ENCODE measurements at regions not wholly inside any gene's neighbourhood (a gene's known extent, or its start where the extent isn't known, plus 50 kb on each side); places are given as distances from the start of the nearest gene placed in this dataset.

- Histone ChIP-seq H3K36me3 (ENCODE audit: control insufficient read depth in 4 of 4, insufficient read depth in 4 of 4, low read length in 4 of 4) (no peaks in the 10 kb centered on the region), H3K4me3 (no peak overlapping the region), H3K4me1 (ENCODE audit: control insufficient read depth in 5 of 5, insufficient read depth in 5 of 5, low read length in 5 of 5) (no peaks in the 10 kb centered on the region), H3K9me3 (ENCODE audit: control insufficient read depth in 4 of 4, insufficient read depth in 3 of 4, low read length in 3 of 4) (no peaks in the 10 kb centered on the region), H3K27me3 (ENCODE audit: control insufficient read depth in 3 of 3, insufficient read depth in 3 of 3, low read length in 2 of 3) (peaks cover 0 to 3% (median 0%) of the 10 kb centered on the region in 3 donors), H3K27ac (ENCODE audit: low read depth in 1 of 2, low read length in 1 of 2) (no peak overlapping the region), H3K9ac (ENCODE audit: insufficient read depth in 1 of 2, low read length in 2 of 2) (no peak overlapping the region)
- DNase-seq: no peak
- no peak for TF ChIP-seq CTCF (IDR thresholded peaks at IDR 0.05; ENCODE audit: control extremely low read depth, extremely low read depth)
- no peak for ATAC-seq (ENCODE audit: insufficient read depth, low FRiP score)
- 37 to 66% methylated on average over 2 of the region's 2 CpGs for WGBS, 2 donors
Observed at GRCh38 chrX:26952213-26952612, 510.9 kb downstream of the PPP4R3C start.

- H3K27me3 ChIP-seq (ENCODE audit: control insufficient read depth in 3 of 3, insufficient read depth in 3 of 3, low read length in 2 of 3): peaks cover 0 to 2% (median 0%) of the 10 kb centered on the region in 3 donors
- no peak for DNase-seq
- no peak for TF ChIP-seq CTCF (IDR thresholded peaks at IDR 0.05; ENCODE audit: control extremely low read depth, extremely low read depth)
- no peaks in the 10 kb centered on the region for H3K36me3 ChIP-seq (ENCODE audit: control insufficient read depth in 4 of 4, insufficient read depth in 4 of 4, low read length in 4 of 4)
- no peak overlapping the region for H3K4me3 ChIP-seq
- ATAC-seq (ENCODE audit: insufficient read depth, low FRiP score): no peak
- H3K4me1 ChIP-seq (ENCODE audit: control insufficient read depth in 5 of 5, insufficient read depth in 5 of 5, low read length in 5 of 5): peaks cover 0 to 2% (median 0%) of the 10 kb centered on the region in 5 donors
- no peak overlapping the region for H3K9ac ChIP-seq (ENCODE audit: insufficient read depth in 1 of 2, low read length in 2 of 2)
- WGBS, 2 donors: 52 to 81% methylated on average over 2 of the region's 2 CpGs
- H3K9me3 ChIP-seq (ENCODE audit: control insufficient read depth in 4 of 4, insufficient read depth in 3 of 4, low read length in 3 of 4): no peaks in the 10 kb centered on the region
- no peak overlapping the region for H3K27ac ChIP-seq (ENCODE audit: low read depth in 1 of 2, low read length in 1 of 2)
Observed at GRCh38 chrX:26927419-26927818, 535.7 kb downstream of the PPP4R3C start.

GRCh38 chrX:26925088-26925487 lies 538.1 kb downstream of the PPP4R3C start:
- H3K4me1 ChIP-seq (ENCODE audit: control insufficient read depth in 5 of 5, insufficient read depth in 5 of 5, low read length in 5 of 5): peaks cover 0 to 2% (median 0%) of the 10 kb centered on the region in 5 donors
- no peak overlapping the region for H3K9ac ChIP-seq (ENCODE audit: insufficient read depth in 1 of 2, low read length in 2 of 2)
- DNase-seq (no peak), ATAC-seq (ENCODE audit: insufficient read depth, low FRiP score) (no peak)
- H3K27ac ChIP-seq (ENCODE audit: low read depth in 1 of 2, low read length in 1 of 2): no peak overlapping the region
- no peak overlapping the region for H3K4me3 ChIP-seq
- no peaks in the 10 kb centered on the region for H3K9me3 ChIP-seq (ENCODE audit: control insufficient read depth in 4 of 4, insufficient read depth in 3 of 4, low read length in 3 of 4)
- no peak for TF ChIP-seq CTCF (IDR thresholded peaks at IDR 0.05; ENCODE audit: control extremely low read depth, extremely low read depth)
- no peaks in the 10 kb centered on the region for H3K36me3 ChIP-seq (ENCODE audit: control insufficient read depth in 4 of 4, insufficient read depth in 4 of 4, low read length in 4 of 4)
- peaks cover 0 to 2% (median 0%) of the 10 kb centered on the region in 3 donors for H3K27me3 ChIP-seq (ENCODE audit: control insufficient read depth in 3 of 3, insufficient read depth in 3 of 3, low read length in 2 of 3)

GRCh38 chrX:26922278-26922677 lies 540.9 kb downstream of the PPP4R3C start:
- 65 to 89% methylated on average over 3 of the region's 3 CpGs for WGBS, 2 donors
- no peaks in the 10 kb centered on the region for H3K27me3 ChIP-seq (ENCODE audit: control insufficient read depth in 3 of 3, insufficient read depth in 3 of 3, low read length in 2 of 3)
- DNase-seq: peak in 1 of 3 donors; percentile 32
- H3K4me1 ChIP-seq (ENCODE audit: control insufficient read depth in 5 of 5, insufficient read depth in 5 of 5, low read length in 5 of 5): peaks cover 0 to 2% (median 0%) of the 10 kb centered on the region in 5 donors
- H3K9ac ChIP-seq (ENCODE audit: insufficient read depth in 1 of 2, low read length in 2 of 2): no peak overlapping the region
- no peak for ATAC-seq (ENCODE audit: insufficient read depth, low FRiP score)
- H3K36me3 ChIP-seq (ENCODE audit: control insufficient read depth in 4 of 4, insufficient read depth in 4 of 4, low read length in 4 of 4): no peaks in the 10 kb centered on the region
- H3K27ac ChIP-seq (ENCODE audit: low read depth in 1 of 2, low read length in 1 of 2): no peak overlapping the region
- no peaks in the 10 kb centered on the region for H3K9me3 ChIP-seq (ENCODE audit: control insufficient read depth in 4 of 4, insufficient read depth in 3 of 4, low read length in 3 of 4)
- no peak overlapping the region for H3K4me3 ChIP-seq
- no peak for TF ChIP-seq CTCF (IDR thresholded peaks at IDR 0.05; ENCODE audit: control extremely low read depth, extremely low read depth)
